Neutrophil (primary cell): ENCODE measurements at regions not wholly inside any gene's neighbourhood (a gene's known extent, or its start where the extent isn't known, plus 50 kb on each side); places are given as distances from the start of the nearest gene placed in this dataset.

ENCODE experiments used
- H3K27ac ChIP-seq: fragments of 200-600 bp; sonication (generic); 2 replicates; pipeline ENCODE4 v1.5.1; 2016; ENCODE audit warnings: mild to moderate bottlenecking, moderate library complexity
- H3K27me3 ChIP-seq: fragments of 200-600 bp; sonication (generic); 2 replicates; pipeline ENCODE4 v1.6.0; 2016; ENCODE audit warnings: mild to moderate bottlenecking
- H3K36me3 ChIP-seq: fragments of 200-600 bp; sonication (generic); 2 replicates; pipeline ENCODE4 v1.5.1; 2017
- H3K4me1 ChIP-seq, 2 experiments: fragments of 200-600 bp in 1 of 2; sonication (generic) in 1 of 2; 1 replicate in 1 of 2; 2 replicates in 1 of 2; pipeline versions ENCODE4 v1.5.1 to v1.6.1; 2013 to 2016; ENCODE audit warnings: low read depth in 1 of 2, low read length in 1 of 2, mild to moderate bottlenecking in 1 of 2, moderate library complexity in 1 of 2; ENCODE audit not compliant: control insufficient read depth in 1 of 2, insufficient read depth in 1 of 2
- H3K4me3 ChIP-seq, 2 experiments: fragments of 200-600 bp in 1 of 2; sonication (generic) in 1 of 2; 1 replicate in 1 of 2; 2 replicates in 1 of 2; pipeline ENCODE4 v1.5.1; 2013 to 2016; ENCODE audit warnings: low read depth in 1 of 2, low read length in 1 of 2, mild to moderate bottlenecking in 1 of 2, moderate library complexity in 1 of 2
- H3K9me3 ChIP-seq: fragments of 200-600 bp; sonication (generic); 2 replicates; pipeline ENCODE4 v1.5.1; 2016
- CTCF ChIP-seq: fragments of 200-600 bp; sonication (generic); IDR thresholded peaks from 2 replicates; pipeline ENCODE4 v1.5.1; 2016; ENCODE audit warnings: antibody characterized with exemption

GRCh38 chr4:24433515-24434214 is 150.7 kb downstream of the DHX15 start:
- Histone ChIP-seq H3K27me3 (no peaks in the 10 kb centered on the region), H3K4me1 (no peaks in the 10 kb centered on the region), H3K36me3 (no peaks in the 10 kb centered on the region), H3K4me3 (no peak overlapping the region), H3K27ac (no peak overlapping the region), H3K9me3 (no peaks in the 10 kb centered on the region)
- no peak for TF ChIP-seq CTCF

GRCh38 chr4:24428850-24429249 is 155.5 kb downstream of the DHX15 start:
- Histone ChIP-seq H3K4me3 (no peak overlapping the region), H3K27me3 (peaks cover 8% of the 10 kb centered on the region), H3K36me3 (no peaks in the 10 kb centered on the region), H3K4me1 (no peaks in the 10 kb centered on the region), H3K9me3 (no peaks in the 10 kb centered on the region), H3K27ac (no peak overlapping the region)
- TF ChIP-seq CTCF = no peak

- Histone ChIP-seq H3K4me3 (no peak overlapping the region), H3K9me3 (no peaks in the 10 kb centered on the region), H3K27ac (no peak overlapping the region), H3K36me3 (no peaks in the 10 kb centered on the region), H3K4me1 (no peaks in the 10 kb centered on the region), H3K27me3 (peaks cover 8% of the 10 kb centered on the region)
- no peak for TF ChIP-seq CTCF
Observed at GRCh38 chr4:24426557-24426956, 157.8 kb downstream of the DHX15 start.

GRCh38 chr4:24425863-24426262 is 158.5 kb downstream of the DHX15 start:
- peaks cover 8% of the 10 kb centered on the region for H3K27me3 ChIP-seq
- H3K27ac ChIP-seq = no peak overlapping the region
- no peak overlapping the region for H3K4me3 ChIP-seq
- no peak for TF ChIP-seq CTCF
- no peaks in the 10 kb centered on the region for H3K9me3 ChIP-seq
- H3K36me3 ChIP-seq = no peaks in the 10 kb centered on the region
- no peaks in the 10 kb centered on the region for H3K4me1 ChIP-seq

- Histone ChIP-seq H3K27me3 (peaks cover 8% of the 10 kb centered on the region), H3K9me3 (no peaks in the 10 kb centered on the region), H3K36me3 (no peaks in the 10 kb centered on the region), H3K4me1 (no peaks in the 10 kb centered on the region), H3K27ac (no peak overlapping the region), H3K4me3 (no peak overlapping the region)
- no peak for TF ChIP-seq CTCF
Observed at GRCh38 chr4:24423670-24424069, 160.7 kb downstream of the DHX15 start.

GRCh38 chr4:24422644-24423043 is 161.7 kb downstream of the DHX15 start:
- Histone ChIP-seq H3K27me3 (peaks cover 8% of the 10 kb centered on the region), H3K36me3 (no peaks in the 10 kb centered on the region), H3K27ac (no peak overlapping the region), H3K4me1 (no peaks in the 10 kb centered on the region), H3K9me3 (no peaks in the 10 kb centered on the region), H3K4me3 (no peak overlapping the region)
- TF ChIP-seq CTCF = no peak
